NCI-H1694 (cell line): ENCODE measurements at regions not wholly inside any gene's neighbourhood (a gene's known extent, or its start where the extent isn't known, plus 50 kb on each side); places are given as distances from the start of the nearest gene placed in this dataset.
"Not testable (repeated sequence)": the region's sequence is repeated elsewhere in the genome, so short reads cannot be mapped to it uniquely, and the experiment has no call there.

Experiments
- DNase-seq: peaks from one replicate; lab custom pipeline; 2025; lab: John Stamatoyannopoulos, UW

- not testable (repeated sequence) for DNase-seq
Observed at GRCh38 chr12:62010331-62010906, 249.8 kb upstream of the USP15 start.

- DNase-seq: not testable (repeated sequence)
Observed at GRCh38 chr12:62010973-62011372, 249.2 kb upstream of the USP15 start.

- DNase-seq: no peak
Observed at GRCh38 chr12:62014330-62014729, 245.9 kb upstream of the USP15 start.

GRCh38 chr12:62016021-62016420 lies 244.2 kb upstream of the USP15 start:
- no peak for DNase-seq

- DNase-seq: no peak
Observed at GRCh38 chr12:62021808-62022207, 238.4 kb upstream of the USP15 start.

GRCh38 chr12:62028536-62028935 lies 231.7 kb upstream of the USP15 start:
- no peak for DNase-seq

GRCh38 chr12:62032870-62033269 lies 227.3 kb upstream of the USP15 start:
- DNase-seq: no peak

- DNase-seq: no peak
Observed at GRCh38 chr12:62044450-62045135, 215.6 kb upstream of the USP15 start.

GRCh38 chr12:62045211-62045610 lies 215.0 kb upstream of the USP15 start:
- DNase-seq: no peak

- no peak for DNase-seq
Observed at GRCh38 chr12:62050785-62051184, 209.4 kb upstream of the USP15 start.

GRCh38 chr12:62069976-62070375 lies 190.2 kb upstream of the USP15 start:
- DNase-seq: no peak

GRCh38 chr12:62073236-62073635 lies 187.0 kb upstream of the USP15 start:
- DNase-seq: not testable (repeated sequence)

- DNase-seq: no peak
Observed at GRCh38 chr12:62075870-62076269, 184.3 kb upstream of the USP15 start.

- no peak for DNase-seq
Observed at GRCh38 chr12:62078020-62078419, 182.2 kb upstream of the USP15 start.

GRCh38 chr12:62082448-62082847 lies 177.8 kb upstream of the USP15 start:
- no peak for DNase-seq

GRCh38 chr12:62098132-62098531 lies 162.1 kb upstream of the USP15 start:
- DNase-seq: no peak

GRCh38 chr12:62103748-62104147 lies 156.5 kb upstream of the USP15 start:
- DNase-seq: no peak

GRCh38 chr12:62106547-62107185 lies 153.5 kb upstream of the USP15 start:
- DNase-seq: no peak

- DNase-seq: no peak
Observed at GRCh38 chr12:62113366-62114011, 146.7 kb upstream of the USP15 start.

- DNase-seq: no peak
Observed at GRCh38 chr12:62116986-62117385, 143.2 kb upstream of the USP15 start.

- no peak for DNase-seq
Observed at GRCh38 chr12:62123721-62124203, 136.4 kb upstream of the USP15 start.

- no peak for DNase-seq
Observed at GRCh38 chr12:62127516-62127915, 132.7 kb upstream of the USP15 start.
